Activated T-cell treated with anti-CD3 and anti-CD28 coated beads, Interleukin-2, amount 50 U/mL, for 24 hours (primary cell): ENCODE measurements at regions not wholly inside any gene's neighbourhood (a gene's known extent, or its start where the extent isn't known, plus 50 kb on each side); places are given as distances from the start of the nearest gene placed in this dataset.

Source experiments
- DNase-seq: peaks from one replicate; pipeline ENCODE4 v3.0.0-alpha.2; 2020
- H3K27ac Mint-ChIP-seq: 2 replicates; pipeline ENCODE4 v1.8.0; 2020; ENCODE audit warnings: mild to moderate bottlenecking, mixed read lengths
- H3K27me3 Mint-ChIP-seq: 2 replicates; pipeline ENCODE4 v1.8.0; 2020; ENCODE audit warnings: mixed read lengths
- H3K36me3 Mint-ChIP-seq: 2 replicates; pipeline ENCODE4 v1.8.0; 2020; ENCODE audit warnings: low read depth, mixed read lengths
- H3K4me1 Mint-ChIP-seq: 2 replicates; pipeline ENCODE4 v1.8.0; 2020; ENCODE audit warnings: low read depth, mixed read lengths
- H3K4me3 Mint-ChIP-seq: 2 replicates; pipeline ENCODE4 v1.8.0; 2020; ENCODE audit warnings: mild to moderate bottlenecking, moderate library complexity, mixed read lengths
- H3K9me3 Mint-ChIP-seq: 2 replicates; pipeline ENCODE4 v1.8.0; 2020; ENCODE audit warnings: mixed read lengths

DNA sequence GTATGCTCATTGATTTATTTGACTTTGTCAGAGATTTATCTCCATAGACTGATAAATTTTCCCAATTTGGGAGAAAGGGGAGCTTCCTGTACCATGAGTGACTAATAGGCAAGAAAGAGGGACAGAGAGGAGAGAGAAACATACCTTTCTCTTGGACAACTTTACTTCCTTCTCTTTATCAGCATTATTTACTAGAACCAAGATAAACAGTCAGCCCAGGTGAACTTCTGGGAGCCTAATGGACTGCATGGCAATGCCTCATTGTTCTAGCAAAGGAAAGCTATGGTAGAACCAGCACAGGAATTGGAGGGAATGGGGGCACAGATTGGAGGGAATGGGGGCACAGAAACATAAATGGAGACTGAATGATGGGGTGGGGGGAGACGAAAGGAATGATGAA is 63.4 kb upstream of the STXBP6 start:
- Mint-ChIP-seq H3K27ac (no peak overlapping the region), H3K36me3 (no peaks in the 10 kb centered on the region), H3K4me1 (no peaks in the 10 kb centered on the region), H3K27me3 (peaks cover 15% of the 10 kb centered on the region), H3K4me3 (no peak overlapping the region), H3K9me3 (peaks cover 2% of the 10 kb centered on the region)
- DNase-seq, result no peak

DNA sequence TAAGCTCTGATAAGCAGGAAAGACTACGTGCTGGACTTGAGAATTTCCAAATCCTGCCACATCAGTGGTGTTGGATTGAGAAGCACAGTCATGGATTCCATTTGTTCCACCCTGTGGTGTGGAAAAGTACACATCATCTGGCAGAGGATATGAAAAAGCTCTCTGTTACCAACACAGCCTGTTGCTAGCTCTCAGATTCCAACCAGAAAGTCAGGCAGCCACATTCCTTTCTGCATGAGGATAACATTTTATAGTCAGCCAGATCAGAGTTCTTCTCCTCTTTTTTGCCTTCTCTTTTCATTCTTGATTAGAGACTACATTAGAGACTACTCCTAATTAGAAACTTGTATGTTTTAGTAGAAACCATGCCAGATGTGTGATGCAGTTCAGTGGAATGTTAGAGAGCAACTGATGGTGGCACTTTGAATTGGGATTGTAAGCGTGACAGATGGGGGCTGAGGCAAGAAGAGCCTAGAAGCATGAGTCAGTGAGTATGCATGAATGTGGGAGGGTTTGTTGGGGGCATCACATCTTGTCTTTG is 61.2 kb upstream of the STXBP6 start:
- Mint-ChIP-seq H3K27ac (no peak overlapping the region), H3K4me3 (no peak overlapping the region), H3K9me3 (peaks cover 2% of the 10 kb centered on the region), H3K36me3 (no peaks in the 10 kb centered on the region), H3K27me3 (peaks cover 20% of the 10 kb centered on the region), H3K4me1 (no peaks in the 10 kb centered on the region)
- no peak for DNase-seq

DNA sequence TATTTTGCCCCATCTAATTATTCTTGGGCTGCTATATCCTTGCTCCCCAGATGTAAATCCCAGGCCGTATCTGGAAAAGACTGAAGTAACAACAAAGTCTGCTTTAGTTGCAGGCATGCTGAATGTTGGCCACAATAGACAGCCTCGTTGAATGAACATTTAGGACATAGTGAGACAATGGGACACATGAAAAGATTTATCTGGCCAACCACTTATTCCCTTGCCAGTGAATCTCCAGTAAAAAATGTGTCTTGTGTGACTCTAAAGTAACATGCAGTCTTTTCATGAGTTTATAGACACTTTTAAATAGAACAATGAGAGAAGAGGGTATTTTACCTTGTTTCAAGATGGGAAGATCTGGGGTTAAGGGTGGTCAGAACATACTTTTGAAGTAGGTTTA is 60.2 kb upstream of the STXBP6 start:
- Mint-ChIP-seq H3K4me1 (no peaks in the 10 kb centered on the region), H3K36me3 (no peaks in the 10 kb centered on the region), H3K4me3 (no peak overlapping the region), H3K9me3 (peaks cover 2% of the 10 kb centered on the region), H3K27ac (no peak overlapping the region), H3K27me3 (peaks cover 18% of the 10 kb centered on the region)
- DNase-seq, result no peak

DNA sequence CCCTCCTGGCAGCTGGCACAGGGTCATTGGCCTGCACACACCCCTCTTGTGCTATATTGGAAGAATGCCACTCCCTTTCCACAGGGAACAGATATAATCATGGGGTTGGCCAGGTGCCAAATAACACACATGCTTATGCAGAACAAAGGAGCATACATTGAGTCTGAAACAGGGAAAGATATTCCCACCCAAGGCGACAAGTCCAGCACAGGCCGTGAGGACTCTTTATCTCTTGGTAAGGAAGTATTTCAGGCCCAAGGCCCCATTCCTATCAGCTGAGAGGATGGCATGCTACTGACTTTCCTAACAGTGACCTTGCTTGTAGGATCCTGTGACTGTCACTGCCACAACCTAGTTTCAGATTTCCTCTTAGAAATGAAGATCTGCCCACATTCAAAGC is 59.0 kb upstream of the STXBP6 start:
- Mint-ChIP-seq H3K9me3 (no peaks in the 10 kb centered on the region), H3K27ac (no peak overlapping the region), H3K4me3 (no peak overlapping the region), H3K4me1 (no peaks in the 10 kb centered on the region), H3K36me3 (no peaks in the 10 kb centered on the region), H3K27me3 (peaks cover 13% of the 10 kb centered on the region)
- DNase-seq, result no peak

DNA sequence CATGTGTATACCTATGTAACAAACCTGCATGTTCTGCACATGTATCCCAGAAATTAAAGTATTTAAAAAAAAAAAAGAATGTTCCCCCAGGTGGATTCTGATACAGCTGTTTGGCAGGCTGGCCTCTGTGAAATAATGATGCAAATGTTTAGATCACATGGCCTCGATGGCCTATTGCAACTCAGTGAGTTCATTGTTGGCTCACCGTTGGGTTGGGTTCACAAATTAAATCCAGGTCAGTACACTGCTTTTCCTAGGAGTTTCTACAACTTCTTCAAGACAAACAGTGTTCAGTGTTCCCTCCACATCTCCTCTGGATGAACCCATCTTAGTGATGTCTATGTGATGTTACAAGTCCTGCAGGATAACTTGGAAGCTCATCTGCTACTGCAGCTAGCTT is 58.3 kb upstream of the STXBP6 start:
- no peak overlapping the region for H3K4me3 Mint-ChIP-seq
- H3K27ac Mint-ChIP-seq, result no peak overlapping the region
- no peaks in the 10 kb centered on the region for H3K4me1 Mint-ChIP-seq
- H3K9me3 Mint-ChIP-seq, result no peaks in the 10 kb centered on the region
- peaks cover 7% of the 10 kb centered on the region for H3K27me3 Mint-ChIP-seq
- no peaks in the 10 kb centered on the region for H3K36me3 Mint-ChIP-seq
- DNase-seq, result no peak

DNA sequence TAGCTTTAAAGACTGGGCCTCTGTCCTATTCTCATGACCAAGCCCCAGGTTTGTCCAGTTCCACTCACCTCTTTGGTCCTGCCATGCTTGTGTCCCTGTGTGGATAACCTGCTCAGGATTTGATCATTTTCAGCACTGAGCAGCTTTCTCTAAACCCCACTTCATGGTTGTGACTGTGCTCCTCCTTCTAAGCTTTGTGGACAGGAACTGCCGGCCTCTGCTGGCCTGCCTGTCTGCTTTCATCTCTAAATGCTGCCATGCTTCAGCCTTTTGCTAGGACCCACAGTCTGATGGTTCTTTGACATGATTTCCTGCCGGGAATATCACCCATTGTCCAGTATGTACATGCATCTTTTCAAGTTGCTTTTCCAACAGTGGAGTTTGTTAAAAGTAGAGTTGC is 53.9 kb upstream of the STXBP6 start:
- no peak overlapping the region for H3K4me3 Mint-ChIP-seq
- no peaks in the 10 kb centered on the region for H3K36me3 Mint-ChIP-seq
- no peak overlapping the region for H3K27ac Mint-ChIP-seq
- DNase-seq, result no peak
- no peaks in the 10 kb centered on the region for H3K9me3 Mint-ChIP-seq
- H3K4me1 Mint-ChIP-seq, result no peaks in the 10 kb centered on the region
- H3K27me3 Mint-ChIP-seq, result peaks cover 5% of the 10 kb centered on the region

DNA sequence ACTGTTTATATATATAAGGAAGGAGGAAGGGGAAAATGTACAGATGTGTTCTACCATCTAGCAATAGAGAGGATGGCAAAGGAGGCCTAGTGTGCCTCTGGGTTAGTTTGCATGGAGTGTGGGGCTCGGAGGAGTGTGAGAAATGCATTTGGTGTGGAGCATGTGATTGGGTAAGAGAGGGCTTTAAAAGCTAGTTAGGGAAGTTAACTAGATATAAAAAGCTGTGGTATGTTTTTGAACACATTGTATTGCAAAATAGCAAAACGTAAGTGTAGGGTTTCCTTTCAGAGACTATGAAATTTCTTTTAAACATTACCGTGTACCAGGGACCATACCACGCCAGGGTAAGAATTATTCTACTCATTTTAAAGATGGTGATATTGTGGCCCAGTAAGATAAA is 53.3 kb upstream of the STXBP6 start:
- no peak overlapping the region for H3K4me3 Mint-ChIP-seq
- DNase-seq, result no peak
- no peaks in the 10 kb centered on the region for H3K36me3 Mint-ChIP-seq
- H3K27me3 Mint-ChIP-seq, result peaks cover 5% of the 10 kb centered on the region
- no peaks in the 10 kb centered on the region for H3K4me1 Mint-ChIP-seq
- H3K27ac Mint-ChIP-seq, result no peak overlapping the region
- H3K9me3 Mint-ChIP-seq, result no peaks in the 10 kb centered on the region

DNA sequence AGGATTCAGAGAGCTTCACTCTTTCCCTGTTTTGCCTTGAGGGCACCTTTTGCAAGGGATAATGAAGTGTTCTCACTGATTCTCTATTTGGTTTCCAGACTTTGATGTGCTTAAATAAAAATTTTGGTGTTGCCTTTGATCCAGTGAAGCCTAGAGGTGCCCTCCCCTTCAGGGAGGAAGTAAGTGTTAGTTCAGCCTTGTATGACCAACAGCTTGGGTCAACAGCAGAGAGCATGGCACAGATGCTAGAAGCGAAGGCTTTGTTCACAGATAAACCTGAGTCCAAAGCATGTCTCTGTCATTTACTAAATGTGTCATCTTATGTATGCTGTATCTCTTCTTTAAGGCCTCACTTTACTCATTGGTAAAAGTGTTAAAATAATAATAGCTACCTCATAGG is 52.8 kb upstream of the STXBP6 start:
- Mint-ChIP-seq H3K4me1 (no peaks in the 10 kb centered on the region), H3K4me3 (no peak overlapping the region), H3K9me3 (no peaks in the 10 kb centered on the region), H3K27me3 (peaks cover 5% of the 10 kb centered on the region), H3K27ac (no peak overlapping the region), H3K36me3 (no peaks in the 10 kb centered on the region)
- no peak for DNase-seq

DNA sequence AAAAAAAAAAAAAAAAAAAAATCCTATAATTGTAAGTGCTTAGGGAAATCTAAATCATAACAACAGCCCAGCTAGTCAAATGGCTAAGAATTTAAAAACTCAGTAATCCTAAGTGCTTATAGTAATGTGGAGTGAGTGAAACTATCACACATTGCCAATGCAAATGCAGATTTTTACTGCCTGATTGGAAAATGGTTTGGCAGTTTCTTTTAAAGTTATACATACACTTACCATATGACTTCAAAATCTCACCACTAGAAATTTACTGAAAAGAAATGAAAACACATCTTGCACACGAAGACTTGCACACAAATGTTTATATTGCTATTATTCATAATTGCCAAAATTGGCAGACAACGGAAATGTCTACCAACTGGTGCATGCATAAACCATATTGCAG is 51.3 kb upstream of the STXBP6 start:
- no peaks in the 10 kb centered on the region for H3K36me3 Mint-ChIP-seq

More for the DNA sequence above, 51.3 kb upstream of the STXBP6 start:
- Mint-ChIP-seq H3K4me1 (no peaks in the 10 kb centered on the region), H3K4me3 (no peak overlapping the region), H3K27ac (no peak overlapping the region), H3K27me3 (peaks cover 13% of the 10 kb centered on the region), H3K9me3 (no peaks in the 10 kb centered on the region)
- no peak for DNase-seq
